Ishikawa (cell line): ENCODE measurements at regions not wholly inside any gene's neighbourhood (a gene's known extent, or its start where the extent isn't known, plus 50 kb on each side); places are given as distances from the start of the nearest gene placed in this dataset.

Source experiments
- CEBPB ChIP-seq: IDR thresholded peaks from 2 replicates; pipeline ENCODE4 v1.6.1; 2012
- CREB1 ChIP-seq: IDR thresholded peaks from 2 replicates; pipeline ENCODE4 v1.6.1; 2012; ENCODE audit warnings: low read depth
- EGR1 ChIP-seq: IDR thresholded peaks from 2 replicates; pipeline ENCODE4 v1.6.1; 2012
- EP300 ChIP-seq: IDR thresholded peaks from 2 replicates; pipeline ENCODE4 v1.6.1; 2012; ENCODE audit warnings: borderline replicate concordance
- FOXM1 ChIP-seq: IDR thresholded peaks from 2 replicates; pipeline ENCODE4 v1.6.1; 2012; ENCODE audit warnings: low read depth, borderline replicate concordance
- NFIC ChIP-seq: IDR thresholded peaks from 2 replicates; pipeline ENCODE4 v1.6.1; 2012
- RAD21 ChIP-seq: IDR thresholded peaks from 2 replicates; pipeline ENCODE4 v1.6.1; 2012; ENCODE audit warnings: low read depth
- TAF1 ChIP-seq: IDR thresholded peaks from 2 replicates; pipeline ENCODE4 v1.6.1; 2012; ENCODE audit warnings: low read depth, mild to moderate bottlenecking
- TCF12 ChIP-seq: IDR thresholded peaks from 2 replicates; pipeline ENCODE4 v1.6.1; 2012; ENCODE audit warnings: low read depth
- TEAD4 ChIP-seq: IDR thresholded peaks from 2 replicates; pipeline ENCODE4 v1.6.1; 2012
- YY1 ChIP-seq: IDR thresholded peaks from 2 replicates; pipeline ENCODE4 v1.6.1; 2012; ENCODE audit warnings: low read depth
- ZBTB7A ChIP-seq: IDR thresholded peaks from 2 replicates; pipeline ENCODE4 v1.6.1; 2012; ENCODE audit warnings: low read depth
- TF ChIP-seq, protein P1 (sequence below): IDR thresholded peaks from 2 replicates; pipeline ENCODE4 v1.6.1; 2012; ENCODE audit warnings: low read depth, mild to moderate bottlenecking
- TF ChIP-seq, protein P2 (sequence below): IDR thresholded peaks from 2 replicates; pipeline ENCODE4 v1.6.1; 2012
- TF ChIP-seq, protein P3 (sequence below): IDR thresholded peaks from 2 replicates; pipeline ENCODE4 v1.6.1; 2012

- TF ChIP-seq, protein P1, sequence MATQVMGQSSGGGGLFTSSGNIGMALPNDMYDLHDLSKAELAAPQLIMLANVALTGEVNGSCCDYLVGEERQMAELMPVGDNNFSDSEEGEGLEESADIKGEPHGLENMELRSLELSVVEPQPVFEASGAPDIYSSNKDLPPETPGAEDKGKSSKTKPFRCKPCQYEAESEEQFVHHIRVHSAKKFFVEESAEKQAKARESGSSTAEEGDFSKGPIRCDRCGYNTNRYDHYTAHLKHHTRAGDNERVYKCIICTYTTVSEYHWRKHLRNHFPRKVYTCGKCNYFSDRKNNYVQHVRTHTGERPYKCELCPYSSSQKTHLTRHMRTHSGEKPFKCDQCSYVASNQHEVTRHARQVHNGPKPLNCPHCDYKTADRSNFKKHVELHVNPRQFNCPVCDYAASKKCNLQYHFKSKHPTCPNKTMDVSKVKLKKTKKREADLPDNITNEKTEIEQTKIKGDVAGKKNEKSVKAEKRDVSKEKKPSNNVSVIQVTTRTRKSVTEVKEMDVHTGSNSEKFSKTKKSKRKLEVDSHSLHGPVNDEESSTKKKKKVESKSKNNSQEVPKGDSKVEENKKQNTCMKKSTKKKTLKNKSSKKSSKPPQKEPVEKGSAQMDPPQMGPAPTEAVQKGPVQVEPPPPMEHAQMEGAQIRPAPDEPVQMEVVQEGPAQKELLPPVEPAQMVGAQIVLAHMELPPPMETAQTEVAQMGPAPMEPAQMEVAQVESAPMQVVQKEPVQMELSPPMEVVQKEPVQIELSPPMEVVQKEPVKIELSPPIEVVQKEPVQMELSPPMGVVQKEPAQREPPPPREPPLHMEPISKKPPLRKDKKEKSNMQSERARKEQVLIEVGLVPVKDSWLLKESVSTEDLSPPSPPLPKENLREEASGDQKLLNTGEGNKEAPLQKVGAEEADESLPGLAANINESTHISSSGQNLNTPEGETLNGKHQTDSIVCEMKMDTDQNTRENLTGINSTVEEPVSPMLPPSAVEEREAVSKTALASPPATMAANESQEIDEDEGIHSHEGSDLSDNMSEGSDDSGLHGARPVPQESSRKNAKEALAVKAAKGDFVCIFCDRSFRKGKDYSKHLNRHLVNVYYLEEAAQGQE: no peak
Measured at GRCh38 chr7:24178811-24179570, 105.0 kb upstream of the NPY start.

- TF ChIP-seq TAF1 (no peak), YY1 (no peak), CEBPB (no peak), FOXM1 (no peak), ZBTB7A (no peak), TEAD4 (no peak), NFIC (no peak), EP300 (no peak), TCF12 (no peak)
- TF ChIP-seq, protein P2, sequence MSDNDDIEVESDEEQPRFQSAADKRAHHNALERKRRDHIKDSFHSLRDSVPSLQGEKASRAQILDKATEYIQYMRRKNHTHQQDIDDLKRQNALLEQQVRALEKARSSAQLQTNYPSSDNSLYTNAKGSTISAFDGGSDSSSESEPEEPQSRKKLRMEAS: no peak
- TF ChIP-seq, protein P1: no peak
- TF ChIP-seq, protein P3, sequence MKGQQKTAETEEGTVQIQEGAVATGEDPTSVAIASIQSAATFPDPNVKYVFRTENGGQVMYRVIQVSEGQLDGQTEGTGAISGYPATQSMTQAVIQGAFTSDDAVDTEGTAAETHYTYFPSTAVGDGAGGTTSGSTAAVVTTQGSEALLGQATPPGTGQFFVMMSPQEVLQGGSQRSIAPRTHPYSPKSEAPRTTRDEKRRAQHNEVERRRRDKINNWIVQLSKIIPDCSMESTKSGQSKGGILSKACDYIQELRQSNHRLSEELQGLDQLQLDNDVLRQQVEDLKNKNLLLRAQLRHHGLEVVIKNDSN: no peak
Measured at GRCh38 chr7:24191362-24191761, 92.6 kb upstream of the NPY start.

- TF ChIP-seq, protein P1: no peak
- TF ChIP-seq CREB1 (no peak), EP300 (no peak), TCF12 (no peak), TAF1 (no peak), NFIC (no peak), EGR1 (no peak)
Measured at GRCh38 chr7:24192053-24192452, 91.9 kb upstream of the NPY start.

- TF ChIP-seq NFIC (no peak), CEBPB (no peak), TCF12 (no peak), YY1 (no peak), FOXM1 (no peak), ZBTB7A (no peak), EGR1 (no peak), RAD21 (no peak), TAF1 (no peak), EP300 (no peak), CREB1 (no peak), TEAD4 (no peak)
- TF ChIP-seq, protein P2: no peak
- TF ChIP-seq, protein P3: no peak
- TF ChIP-seq, protein P1: no peak
Measured at GRCh38 chr7:24192691-24193090, 91.3 kb upstream of the NPY start.
